TTC549 (cell line): ENCODE measurements at regions not wholly inside any gene's neighbourhood (a gene's known extent, or its start where the extent isn't known, plus 50 kb on each side); places are given as distances from the start of the nearest gene placed in this dataset.
"Not testable (repeated sequence)": the region's sequence is repeated elsewhere in the genome, so short reads cannot be mapped to it uniquely, and the experiment has no call there.

Experiments
- FAIRE-seq: peaks from 2 replicates; lab custom pipeline; 2012; peaks lifted over from hg19 to GRCh38; lab: Jason Lieb, UNC

DNA sequence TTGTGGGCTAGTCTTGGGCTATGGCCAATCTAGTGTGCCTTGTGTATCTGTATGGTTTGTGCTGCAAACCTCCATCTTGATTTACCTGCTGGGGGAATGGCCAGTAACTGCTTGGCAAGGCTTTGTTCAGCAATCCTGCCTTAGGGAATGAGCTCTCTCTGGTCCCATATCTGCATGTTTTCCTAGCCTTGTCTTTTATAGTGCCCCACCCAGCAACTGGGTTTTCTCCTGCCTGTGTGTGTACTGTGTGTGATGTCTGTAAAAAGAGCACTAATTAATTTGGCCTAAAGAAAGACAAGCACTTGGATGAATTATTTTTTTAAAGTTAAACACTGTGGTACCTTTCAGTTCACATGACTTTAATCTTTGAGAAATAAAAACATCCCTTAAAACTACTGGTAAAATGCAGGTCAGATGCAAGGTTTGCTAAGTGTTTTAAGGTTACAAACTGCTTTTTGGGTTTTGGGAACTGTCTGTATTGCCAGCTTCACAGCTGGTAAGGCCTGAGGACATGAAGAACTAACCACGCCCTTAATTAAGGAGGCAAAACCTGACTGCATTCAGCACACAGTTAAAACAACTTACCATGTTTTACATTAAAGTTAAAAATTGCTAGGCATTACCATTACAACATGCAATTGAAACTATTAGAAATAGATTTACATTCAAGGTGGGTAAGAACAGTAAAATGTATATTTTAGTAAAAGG, 1169.2 kb downstream of the OTOL1 start:
- FAIRE-seq = no peak

DNA sequence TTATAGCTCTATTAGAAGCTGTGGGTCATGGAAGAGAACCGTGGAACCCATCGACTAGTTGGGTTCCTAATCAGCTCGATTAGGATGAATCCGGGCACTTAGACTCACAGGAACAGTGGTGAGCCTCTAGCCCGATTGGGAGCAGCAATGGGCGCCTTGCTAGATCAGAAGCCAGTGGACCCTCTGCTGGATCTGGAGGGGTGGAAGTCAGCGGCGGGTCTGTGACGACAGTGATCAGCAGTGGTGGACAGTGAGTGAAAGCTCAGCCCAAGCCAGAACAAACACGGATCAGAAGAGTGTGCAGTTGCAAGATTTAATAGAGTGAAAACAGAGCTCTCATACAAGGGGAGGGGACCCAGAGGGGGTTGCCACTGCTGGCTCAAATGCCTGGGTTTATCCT, 1170.2 kb downstream of the OTOL1 start:
- FAIRE-seq = no peak

GRCh38 chr3:162670181-162670580, 1173.6 kb downstream of the OTOL1 start:
- no peak for FAIRE-seq

- no peak for FAIRE-seq
Measured at GRCh38 chr3:162677475-162677874, 1180.9 kb downstream of the OTOL1 start.

- no peak for FAIRE-seq
Measured at GRCh38 chr3:162678941-162679340, 1182.3 kb downstream of the OTOL1 start.

DNA sequence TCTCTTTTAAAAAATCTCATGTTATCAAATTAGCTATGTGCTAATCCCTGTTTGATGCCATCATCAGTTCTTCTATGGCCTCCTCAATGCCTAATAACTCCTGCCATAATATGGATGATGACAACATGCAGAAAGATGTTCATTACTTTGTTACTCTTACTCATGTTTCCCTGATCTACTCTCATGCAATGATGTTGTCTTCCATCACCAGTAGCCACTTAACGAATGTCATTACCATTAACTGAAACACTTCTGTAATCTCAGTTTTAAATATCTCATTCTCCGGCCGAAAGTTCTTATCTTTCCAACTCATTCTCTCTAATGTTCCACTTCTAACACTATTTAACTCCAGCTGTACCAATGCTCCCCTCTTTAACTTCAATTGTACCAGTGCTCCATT, 1187.7 kb downstream of the OTOL1 start:
- FAIRE-seq = no peak

GRCh38 chr3:162699291-162699690, 1202.7 kb downstream of the OTOL1 start:
- FAIRE-seq = no peak

DNA sequence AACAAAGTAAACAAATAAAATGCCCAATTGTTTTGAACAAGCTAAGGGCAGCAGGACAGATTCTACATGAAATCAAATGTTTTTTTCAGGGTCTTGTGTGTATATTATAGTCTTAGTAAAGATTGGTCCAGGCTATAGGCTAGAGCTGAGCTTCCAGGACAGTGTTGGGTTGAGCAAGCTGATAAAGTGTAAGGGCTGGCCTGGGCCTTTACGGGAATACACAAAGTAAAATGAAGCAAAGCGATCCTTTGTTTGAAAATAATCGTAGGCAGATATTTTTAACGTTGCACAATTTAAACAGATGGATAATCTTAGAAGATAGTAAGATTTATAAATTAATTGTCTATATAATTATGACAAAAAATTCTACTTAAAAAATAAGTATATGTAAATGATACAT, 1204.6 kb downstream of the OTOL1 start:
- FAIRE-seq = no peak

- FAIRE-seq = no peak
Measured at GRCh38 chr3:162702768-162703385, 1206.3 kb downstream of the OTOL1 start.

DNA sequence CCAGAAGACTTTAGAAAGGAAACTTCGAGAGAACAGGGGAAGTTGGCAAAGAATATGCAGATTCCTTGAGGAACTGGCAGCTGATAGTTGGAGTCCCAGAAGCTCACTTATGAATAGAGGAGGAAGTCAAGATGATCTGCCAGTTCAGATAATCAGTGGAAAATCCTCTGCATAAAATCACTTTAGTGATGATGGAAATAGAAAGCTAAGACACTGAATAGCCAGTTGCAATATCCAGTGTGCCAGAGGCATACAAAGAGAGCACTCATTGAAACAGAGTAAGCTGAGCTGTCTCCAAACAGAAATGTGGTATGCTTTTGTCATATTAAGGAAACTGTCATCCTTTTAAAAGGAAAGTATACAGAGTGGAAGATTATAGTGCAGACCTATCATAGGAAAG, 1207.6 kb downstream of the OTOL1 start:
- no peak for FAIRE-seq

GRCh38 chr3:162704799-162705385, 1208.3 kb downstream of the OTOL1 start:
- no peak for FAIRE-seq

- not testable (repeated sequence) for FAIRE-seq
Measured at GRCh38 chr3:162708394-162708793, 1211.8 kb downstream of the OTOL1 start.

GRCh38 chr3:162708942-162709706, 1212.5 kb downstream of the OTOL1 start:
- FAIRE-seq = not testable (repeated sequence)

DNA sequence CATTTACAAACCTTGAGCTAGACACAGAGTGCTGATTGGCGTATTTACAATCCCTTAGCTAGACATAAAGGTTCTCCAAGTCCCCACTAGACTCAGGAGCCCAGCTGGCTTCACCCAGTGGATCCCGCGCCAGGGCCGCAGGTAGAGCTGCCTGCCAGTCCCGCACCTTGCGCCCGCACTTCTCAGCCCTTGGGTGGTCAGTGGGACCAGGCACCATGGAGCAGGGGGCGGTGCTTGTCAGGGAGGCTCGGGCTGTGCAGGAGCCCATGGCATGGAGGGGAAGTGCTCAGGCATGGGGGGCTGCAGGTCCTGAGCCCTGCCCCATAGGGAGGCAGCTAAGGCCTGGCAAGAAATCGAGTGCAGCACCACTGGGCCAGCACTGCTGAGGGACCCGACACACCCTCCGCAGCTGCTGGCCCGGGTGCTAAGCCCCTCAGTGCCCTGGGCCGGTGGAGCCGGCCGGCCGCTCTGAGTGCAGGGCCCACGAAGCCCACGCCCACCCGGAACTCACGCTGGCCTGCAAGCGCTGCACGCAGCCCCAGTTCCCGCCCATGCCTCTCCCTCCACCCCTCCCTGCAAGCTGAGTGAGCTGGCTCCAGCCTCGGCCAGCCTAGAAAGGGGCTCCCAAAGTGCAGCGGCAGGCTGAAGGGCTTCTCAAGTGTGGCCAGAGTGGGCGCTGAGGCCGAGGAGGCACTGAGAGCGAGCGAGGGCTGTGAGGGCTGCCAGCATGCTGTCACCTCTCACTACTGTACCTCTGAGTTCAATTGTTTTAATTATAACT, 1213.9 kb downstream of the OTOL1 start:
- FAIRE-seq = no peak

DNA sequence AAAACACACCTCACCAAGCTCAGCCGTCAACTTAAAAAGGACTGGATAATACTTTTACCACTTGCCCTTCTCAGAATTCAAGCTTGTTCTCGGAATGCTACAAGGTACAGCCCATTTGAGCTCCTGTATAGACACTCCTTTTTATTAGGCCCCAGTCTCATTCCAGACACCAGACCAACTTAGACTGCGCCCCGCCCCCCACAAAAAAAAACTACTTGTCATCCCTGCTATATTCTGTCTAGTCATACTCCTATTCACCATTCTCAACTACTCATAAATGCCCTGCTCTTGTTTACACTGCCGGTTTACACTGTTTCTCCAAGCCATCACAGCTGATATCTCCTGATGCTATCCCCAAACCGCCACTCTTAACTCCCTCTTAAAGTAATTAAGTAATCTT, 1220.5 kb downstream of the OTOL1 start:
- not testable (repeated sequence) for FAIRE-seq

DNA sequence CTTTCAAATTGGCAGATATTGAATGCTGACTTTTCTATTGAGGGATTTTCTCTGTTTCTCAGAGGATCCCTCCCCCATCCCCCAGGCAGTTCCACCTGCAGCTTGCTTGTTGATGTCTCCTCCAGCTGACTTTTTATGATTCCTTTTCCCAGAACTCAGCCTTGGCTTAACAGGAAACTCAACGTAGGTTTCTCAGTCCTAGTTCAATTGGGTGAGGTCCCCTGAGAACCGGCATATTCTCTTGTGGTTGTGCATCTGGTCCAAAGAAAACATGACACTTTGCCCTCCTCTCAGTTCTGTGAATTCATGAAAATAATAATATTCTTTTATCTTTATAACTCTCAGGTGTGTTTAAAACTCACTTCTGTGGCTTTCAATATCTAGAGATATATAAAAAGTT, 1222.1 kb downstream of the OTOL1 start:
- FAIRE-seq = no peak

DNA sequence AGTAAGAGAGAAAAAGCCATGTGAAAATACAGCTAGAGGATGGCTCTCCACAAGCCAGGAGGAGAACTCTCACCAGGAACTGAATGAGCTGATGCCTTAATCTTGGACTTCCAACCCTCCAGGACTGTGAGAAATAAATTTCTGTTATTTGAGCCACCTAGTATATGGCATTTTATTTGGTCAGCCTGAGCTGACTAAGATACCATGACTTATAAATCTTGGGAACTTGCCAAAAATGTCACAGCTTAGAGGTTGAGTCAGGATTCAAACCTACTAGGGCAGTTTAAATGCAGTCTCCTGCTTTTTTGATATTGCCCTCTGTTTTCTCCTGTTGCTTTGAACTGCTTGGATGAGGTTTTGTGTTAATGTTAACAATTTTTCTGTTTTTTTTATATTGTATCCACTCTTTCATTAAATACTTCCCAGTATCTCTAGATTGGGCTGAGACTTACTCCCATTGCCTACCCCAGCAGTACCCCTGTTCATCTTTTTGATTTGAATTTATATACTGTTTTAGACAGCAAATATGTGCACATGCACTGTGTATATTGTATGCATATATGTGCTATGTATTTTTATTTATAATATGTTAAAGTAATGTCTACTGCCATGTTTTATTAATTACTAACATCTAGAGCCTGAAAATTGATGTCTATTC, 1223.2 kb downstream of the OTOL1 start:
- FAIRE-seq = no peak

- no peak for FAIRE-seq
Measured at GRCh38 chr3:162721736-162722135, 1225.1 kb downstream of the OTOL1 start.

DNA sequence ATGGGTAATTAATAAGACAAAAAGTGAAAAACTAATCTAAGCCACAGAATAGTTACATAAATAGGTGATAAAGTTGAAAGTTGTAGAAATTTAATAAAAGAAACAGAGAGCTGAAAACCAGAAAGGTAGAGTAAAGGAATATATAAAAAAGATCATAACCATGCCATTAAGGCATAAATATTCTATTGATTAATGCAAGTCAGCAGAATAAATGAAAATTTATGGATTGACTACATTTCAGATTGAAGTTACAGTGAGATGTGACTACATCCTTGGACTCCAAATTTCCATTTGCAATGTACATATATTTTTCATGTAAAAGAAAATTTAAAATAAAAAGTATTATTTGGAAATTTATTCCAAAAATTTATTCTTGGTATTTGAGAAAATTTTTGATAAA, 1225.7 kb downstream of the OTOL1 start:
- FAIRE-seq = no peak

GRCh38 chr3:162722796-162723195, 1226.2 kb downstream of the OTOL1 start:
- FAIRE-seq = not testable (repeated sequence)

DNA sequence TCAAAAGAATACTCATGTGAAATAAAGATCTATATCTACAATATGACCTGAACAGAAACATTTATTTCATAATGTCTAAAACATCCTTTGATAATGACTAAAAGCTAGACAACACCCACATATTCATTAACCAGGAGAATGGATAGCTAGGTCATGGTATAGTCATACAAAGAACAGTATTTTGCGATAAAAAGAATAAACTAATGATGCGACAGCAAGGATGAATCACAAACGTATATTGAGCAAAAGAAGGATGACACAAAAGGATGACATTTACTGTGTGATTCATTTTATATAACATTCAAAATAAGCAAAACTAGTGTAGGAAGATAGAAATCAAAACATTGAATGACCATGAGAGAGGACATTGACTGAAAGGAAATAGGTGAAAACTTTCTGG, 1233.1 kb downstream of the OTOL1 start:
- FAIRE-seq = no peak

DNA sequence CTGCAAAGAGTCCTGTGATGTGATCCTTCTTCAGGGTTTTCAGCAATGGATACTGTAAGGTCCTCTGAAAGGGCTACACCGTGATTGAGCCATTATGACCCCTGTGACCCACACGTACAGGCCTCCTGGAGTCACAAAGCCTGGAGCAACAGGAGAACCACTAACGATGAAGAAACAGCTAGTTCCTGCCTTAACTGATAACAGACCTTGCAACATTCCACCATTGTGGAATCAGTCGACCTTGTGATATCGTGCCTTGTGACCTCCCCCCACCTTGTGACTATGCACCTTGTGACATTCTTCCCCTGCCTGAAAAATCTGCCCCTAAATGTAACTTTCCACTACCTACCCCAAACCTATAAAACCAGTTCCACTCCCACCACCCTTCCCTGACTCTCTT, 1235.4 kb downstream of the OTOL1 start:
- FAIRE-seq = not testable (repeated sequence)
